ENCODE measurements at regions not wholly inside any gene's neighbourhood (a gene's known extent, or its start where the extent isn't known, plus 50 kb on each side); places are given as distances from the start of the nearest gene placed in this dataset.

DNA sequence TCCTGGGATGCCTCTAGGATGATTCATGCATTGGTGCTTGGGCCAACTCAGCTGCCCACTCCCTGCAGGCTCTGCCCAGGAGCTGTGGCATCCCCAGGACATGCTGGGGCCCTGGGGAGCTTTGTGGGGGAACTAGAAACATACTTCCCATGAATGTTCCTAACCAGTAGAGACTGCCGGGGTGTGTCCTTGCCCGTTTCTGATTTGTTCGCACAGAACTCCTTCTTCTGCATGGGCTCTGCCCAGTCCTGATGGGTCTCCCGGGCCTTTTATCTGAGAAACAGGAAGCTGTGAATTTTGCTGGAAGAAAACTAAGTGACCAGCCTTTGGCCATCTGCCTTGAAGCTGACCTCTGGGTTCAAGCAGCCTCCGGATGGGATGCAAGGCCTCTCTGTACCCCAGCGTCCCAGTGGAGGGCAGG is 71.6 kb upstream of the RNU6ATAC start:
- no peak for FAIRE-seq
- Histone ChIP-seq H3K27ac (ENCODE audit: control insufficient read depth, insufficient read depth, low read length) (no peak overlapping the region), H3K27me3 (ENCODE audit: control insufficient read depth, extremely low read depth, insufficient read depth, low read length) (peaks cover 33% of the 10 kb centered on the region), H3K9me3 (ENCODE audit: control insufficient read depth, low read depth, low read length) (no peaks in the 10 kb centered on the region), H3K9me1 (ENCODE audit: control insufficient read depth, extremely low read depth, insufficient read depth, low read length) (no peaks in the 10 kb centered on the region), H3K4me2 (ENCODE audit: control insufficient read depth, extremely low read depth, insufficient read depth, low read depth, low read length) (no peak overlapping the region), H2AFZ (ENCODE audit: control insufficient read depth, low read length) (no peak overlapping the region), H3K4me3 (ENCODE audit: control insufficient read depth in 2 of 3, extremely low read depth in 1 of 3, insufficient read depth in 2 of 3, low read depth in 1 of 3, low read length in 3 of 3) (no peak overlapping the region), H4K20me1 (ENCODE audit: control insufficient read depth, extremely low read depth, insufficient read depth, low read length) (peaks cover 4% of the 10 kb centered on the region), H3K4me1 (ENCODE audit: control insufficient read depth, extremely low read depth, insufficient read depth, low read length) (no peaks in the 10 kb centered on the region), H3K9ac (ENCODE audit: control insufficient read depth, extremely low read depth, insufficient read depth, low read length) (no peak overlapping the region), H3K79me2 (ENCODE audit: control insufficient read depth, insufficient read depth, low read length) (no peaks in the 10 kb centered on the region), H3K36me3 (ENCODE audit: control insufficient read depth in 2 of 2, extremely low read depth in 1 of 2, insufficient read depth in 2 of 2, low read length in 2 of 2) (no peaks in the 10 kb centered on the region)
- TF ChIP-seq, protein P1, sequence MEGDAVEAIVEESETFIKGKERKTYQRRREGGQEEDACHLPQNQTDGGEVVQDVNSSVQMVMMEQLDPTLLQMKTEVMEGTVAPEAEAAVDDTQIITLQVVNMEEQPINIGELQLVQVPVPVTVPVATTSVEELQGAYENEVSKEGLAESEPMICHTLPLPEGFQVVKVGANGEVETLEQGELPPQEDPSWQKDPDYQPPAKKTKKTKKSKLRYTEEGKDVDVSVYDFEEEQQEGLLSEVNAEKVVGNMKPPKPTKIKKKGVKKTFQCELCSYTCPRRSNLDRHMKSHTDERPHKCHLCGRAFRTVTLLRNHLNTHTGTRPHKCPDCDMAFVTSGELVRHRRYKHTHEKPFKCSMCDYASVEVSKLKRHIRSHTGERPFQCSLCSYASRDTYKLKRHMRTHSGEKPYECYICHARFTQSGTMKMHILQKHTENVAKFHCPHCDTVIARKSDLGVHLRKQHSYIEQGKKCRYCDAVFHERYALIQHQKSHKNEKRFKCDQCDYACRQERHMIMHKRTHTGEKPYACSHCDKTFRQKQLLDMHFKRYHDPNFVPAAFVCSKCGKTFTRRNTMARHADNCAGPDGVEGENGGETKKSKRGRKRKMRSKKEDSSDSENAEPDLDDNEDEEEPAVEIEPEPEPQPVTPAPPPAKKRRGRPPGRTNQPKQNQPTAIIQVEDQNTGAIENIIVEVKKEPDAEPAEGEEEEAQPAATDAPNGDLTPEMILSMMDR (optimal IDR thresholded peaks at IDR 0.05 in 1 of 3, IDR thresholded peaks at IDR 0.05 in 1 of 3, conservative IDR thresholded peaks at IDR 0.05 in 1 of 3; ENCODE audit: extremely low read depth in 1 of 3, insufficient read depth in 2 of 3, low read length in 3 of 3): no peak
- no peak for TF ChIP-seq EZH2 (IDR thresholded peaks at IDR 0.05; ENCODE audit: low read length)
- no peak for DNase-seq (ENCODE audit: low read depth, low spot score)
- dilution Hi-C loops (cut with MboI; ENCODE audit: extremely low pct_ligation_motif_present, low sequenced_read_pairs): no loop called here

DNA sequence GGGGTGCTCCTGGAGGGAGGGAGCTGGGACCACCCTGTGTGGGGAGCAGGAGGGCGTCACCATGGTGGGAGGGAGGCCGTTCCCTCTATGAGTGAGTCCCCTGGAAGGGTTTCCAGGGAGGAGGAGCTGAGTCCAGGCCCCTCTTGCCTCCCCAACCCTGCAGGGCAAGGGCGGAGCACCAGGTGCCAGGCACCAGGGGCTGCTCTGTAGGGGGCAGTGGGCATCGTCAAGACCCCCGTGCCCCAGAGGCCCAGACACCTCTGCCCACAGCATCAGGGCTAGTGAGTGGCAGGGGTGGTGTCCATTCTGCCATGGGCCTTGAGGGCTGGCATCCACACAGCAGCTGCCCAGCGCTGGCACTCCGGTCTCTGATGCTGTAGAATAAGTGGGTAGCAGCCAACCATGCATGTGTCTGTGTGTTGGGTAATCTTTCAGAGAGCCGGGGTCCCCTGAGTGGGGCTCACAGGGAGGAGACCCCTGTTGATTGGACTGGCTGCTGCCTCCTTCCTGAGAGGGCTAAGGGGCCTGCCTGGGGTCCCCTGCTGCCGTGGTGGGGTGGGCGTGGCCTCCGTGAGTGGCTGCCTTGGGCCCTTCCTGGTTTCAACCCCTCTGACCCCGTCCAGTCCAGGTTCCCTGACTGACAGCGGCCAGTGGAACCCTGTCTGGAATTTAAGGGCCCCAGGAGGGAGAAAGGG is 72.7 kb upstream of the RNU6ATAC start:
- no peak for TF ChIP-seq EZH2 (IDR thresholded peaks at IDR 0.05; ENCODE audit: low read length)
- TF ChIP-seq, protein P1 (optimal IDR thresholded peaks at IDR 0.05 in 1 of 3, IDR thresholded peaks at IDR 0.05 in 1 of 3, conservative IDR thresholded peaks at IDR 0.05 in 1 of 3; ENCODE audit: extremely low read depth in 1 of 3, insufficient read depth in 2 of 3, low read length in 3 of 3): no peak
- Histone ChIP-seq H3K27me3 (ENCODE audit: control insufficient read depth, extremely low read depth, insufficient read depth, low read length) (peaks cover 26% of the 10 kb centered on the region), H3K9me1 (ENCODE audit: control insufficient read depth, extremely low read depth, insufficient read depth, low read length) (no peaks in the 10 kb centered on the region), H3K79me2 (ENCODE audit: control insufficient read depth, insufficient read depth, low read length) (no peaks in the 10 kb centered on the region), H3K9me3 (ENCODE audit: control insufficient read depth, low read depth, low read length) (no peaks in the 10 kb centered on the region), H3K27ac (ENCODE audit: control insufficient read depth, insufficient read depth, low read length) (no peak overlapping the region), H3K4me3 (ENCODE audit: control insufficient read depth in 2 of 3, extremely low read depth in 1 of 3, insufficient read depth in 2 of 3, low read depth in 1 of 3, low read length in 3 of 3) (no peak overlapping the region), H3K9ac (ENCODE audit: control insufficient read depth, extremely low read depth, insufficient read depth, low read length) (no peak overlapping the region), H2AFZ (ENCODE audit: control insufficient read depth, low read length) (no peak overlapping the region), H3K4me2 (ENCODE audit: control insufficient read depth, extremely low read depth, insufficient read depth, low read depth, low read length) (no peak overlapping the region), H3K36me3 (ENCODE audit: control insufficient read depth in 2 of 2, extremely low read depth in 1 of 2, insufficient read depth in 2 of 2, low read length in 2 of 2) (no peaks in the 10 kb centered on the region), H4K20me1 (ENCODE audit: control insufficient read depth, extremely low read depth, insufficient read depth, low read length) (peaks cover 4% of the 10 kb centered on the region), H3K4me1 (ENCODE audit: control insufficient read depth, extremely low read depth, insufficient read depth, low read length) (no peaks in the 10 kb centered on the region)
- DNase-seq (ENCODE audit: low read depth, low spot score) (no peak), FAIRE-seq (no peak)
- dilution Hi-C loops (cut with MboI; ENCODE audit: extremely low pct_ligation_motif_present, low sequenced_read_pairs): no loop called here

Data from keratinocyte (primary cell).